Astrocyte (in vitro differentiated cells and primary cell): ENCODE measurements at regions not wholly inside any gene's neighbourhood (a gene's known extent, or its start where the extent isn't known, plus 50 kb on each side); places are given as distances from the start of the nearest gene placed in this dataset.

Source experiments
- DNase-seq: peaks from one replicate; pipeline ENCODE4 v3.0.0-alpha.2; 2010; ENCODE audit warnings: low read depth
- FAIRE-seq: peaks from 2 replicates; lab custom pipeline; 2011; peaks lifted over from hg19 to GRCh38; lab: Jason Lieb, UNC
- H2AFZ ChIP-seq: 2 replicates; pipeline ENCODE4 v1.6.0; 2012; ENCODE audit warnings: low read depth, low read length, inconsistent platforms
- H3K27ac ChIP-seq: 2 replicates; pipeline ENCODE4 v1.5.1; 2011; ENCODE audit warnings: low read depth, low read length, inconsistent platforms
- H3K27me3 ChIP-seq: 2 replicates; pipeline ENCODE4 v1.6.0; 2011; ENCODE audit warnings: low read length, inconsistent platforms; ENCODE audit not compliant: insufficient read depth
- H3K36me3 ChIP-seq: 2 replicates; pipeline ENCODE4 v1.5.1; 2011; ENCODE audit warnings: low read length, inconsistent platforms; ENCODE audit not compliant: insufficient read depth
- H3K4me1 ChIP-seq: 2 replicates; pipeline ENCODE4 v1.5.1; 2011; ENCODE audit warnings: low read length, inconsistent platforms; ENCODE audit not compliant: insufficient read depth
- H3K4me2 ChIP-seq: 2 replicates; pipeline ENCODE4 v1.6.0; 2012; ENCODE audit warnings: low read length, inconsistent platforms
- H3K4me3 ChIP-seq: 2 replicates; pipeline ENCODE4 v1.5.1; 2011; ENCODE audit warnings: low read depth, mild to moderate bottlenecking, low read length, inconsistent platforms; ENCODE audit not compliant: insufficient read depth
- H3K79me2 ChIP-seq: 2 replicates; pipeline ENCODE4 v1.6.0; 2012; ENCODE audit warnings: mild to moderate bottlenecking, low read length, inconsistent platforms; ENCODE audit not compliant: insufficient read depth
- H3K9ac ChIP-seq: 2 replicates; pipeline ENCODE4 v1.6.0; 2012; ENCODE audit warnings: mild to moderate bottlenecking, low read length, inconsistent platforms
- H3K9me3 ChIP-seq: 2 replicates; pipeline ENCODE4 v1.5.1; 2012; ENCODE audit warnings: low read depth, mild to moderate bottlenecking, low read length, inconsistent platforms; ENCODE audit not compliant: insufficient read depth
- H4K20me1 ChIP-seq: 2 replicates; pipeline ENCODE4 v1.6.0; 2012; ENCODE audit warnings: low read length, inconsistent platforms; ENCODE audit not compliant: insufficient read depth
- H3K27ac Mint-ChIP-seq: one replicate; pipeline ENCODE4 v1.8.0; 2021; ENCODE audit warnings: mild to moderate bottlenecking, mixed read lengths; ENCODE audit not compliant: unreplicated experiment
- H3K27me3 Mint-ChIP-seq: one replicate; pipeline ENCODE4 v1.8.0; 2021; ENCODE audit warnings: low read depth, mixed read lengths; ENCODE audit not compliant: unreplicated experiment
- H3K36me3 Mint-ChIP-seq: one replicate; pipeline ENCODE4 v1.8.0; 2021; ENCODE audit warnings: low read depth, mixed read lengths; ENCODE audit not compliant: unreplicated experiment
- H3K4me1 Mint-ChIP-seq: one replicate; pipeline ENCODE4 v1.8.0; 2021; ENCODE audit warnings: low read depth, mixed read lengths; ENCODE audit not compliant: unreplicated experiment
- H3K4me3 Mint-ChIP-seq: one replicate; pipeline ENCODE4 v1.8.0; 2021; ENCODE audit warnings: mild to moderate bottlenecking, moderate library complexity, mixed read lengths; ENCODE audit not compliant: unreplicated experiment
- H3K9me3 Mint-ChIP-seq: one replicate; pipeline ENCODE4 v1.8.0; 2021; ENCODE audit warnings: mild to moderate bottlenecking, mixed read lengths; ENCODE audit not compliant: unreplicated experiment
- EZH2 ChIP-seq: IDR thresholded peaks from 2 replicates; pipeline ENCODE4 v1.6.1; 2012; ENCODE audit warnings: mild to moderate bottlenecking, low read length, inconsistent platforms; ENCODE audit not compliant: insufficient read depth
- TF ChIP-seq, protein P1 (sequence below): IDR thresholded peaks from 2 replicates; pipeline ENCODE4 v1.5.1; 2011; ENCODE audit warnings: low read depth, mild to moderate bottlenecking, inconsistent platforms, low read length, moderate library complexity; ENCODE audit not compliant: insufficient read depth

DNA sequence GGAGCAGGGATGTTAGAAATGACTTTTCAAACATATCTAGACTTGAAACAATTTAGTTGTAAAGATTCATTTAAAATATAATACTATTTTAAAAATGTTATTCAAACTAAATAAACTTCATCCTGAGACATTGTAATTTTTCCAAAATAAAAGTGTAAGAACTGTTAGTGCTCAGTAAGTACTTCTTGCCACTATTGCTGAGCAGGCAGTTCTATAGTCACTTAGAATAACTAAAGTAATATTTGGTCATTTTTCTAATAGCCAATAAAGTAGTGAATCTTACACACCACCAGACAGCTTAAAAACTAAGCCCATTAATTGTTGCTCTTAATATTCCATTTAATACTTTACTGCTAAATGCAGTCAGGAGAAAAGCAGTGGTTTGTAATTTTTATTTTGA is 1120.0 kb upstream of the CDH10 start:
- no peaks in the 10 kb centered on the region for H3K36me3 Mint-ChIP-seq
- Histone ChIP-seq H3K79me2 (no peaks in the 10 kb centered on the region), H3K27me3 (no peaks in the 10 kb centered on the region), H3K9me3 (no peaks in the 10 kb centered on the region), H3K4me1 (no peaks in the 10 kb centered on the region), H4K20me1 (no peaks in the 10 kb centered on the region), H3K27ac (no peak overlapping the region), H3K4me3 (no peak overlapping the region), H3K9ac (no peak overlapping the region), H3K4me2 (no peak overlapping the region), H2AFZ (no peak overlapping the region), H3K36me3 (no peaks in the 10 kb centered on the region)
- no peak overlapping the region for H3K4me3 Mint-ChIP-seq
- DNase-seq, result no peak
- no peak overlapping the region for H3K27ac Mint-ChIP-seq
- FAIRE-seq, result no peak
- no peaks in the 10 kb centered on the region for H3K27me3 Mint-ChIP-seq
- peaks cover 4% of the 10 kb centered on the region for H3K4me1 Mint-ChIP-seq
- TF ChIP-seq, protein P1, sequence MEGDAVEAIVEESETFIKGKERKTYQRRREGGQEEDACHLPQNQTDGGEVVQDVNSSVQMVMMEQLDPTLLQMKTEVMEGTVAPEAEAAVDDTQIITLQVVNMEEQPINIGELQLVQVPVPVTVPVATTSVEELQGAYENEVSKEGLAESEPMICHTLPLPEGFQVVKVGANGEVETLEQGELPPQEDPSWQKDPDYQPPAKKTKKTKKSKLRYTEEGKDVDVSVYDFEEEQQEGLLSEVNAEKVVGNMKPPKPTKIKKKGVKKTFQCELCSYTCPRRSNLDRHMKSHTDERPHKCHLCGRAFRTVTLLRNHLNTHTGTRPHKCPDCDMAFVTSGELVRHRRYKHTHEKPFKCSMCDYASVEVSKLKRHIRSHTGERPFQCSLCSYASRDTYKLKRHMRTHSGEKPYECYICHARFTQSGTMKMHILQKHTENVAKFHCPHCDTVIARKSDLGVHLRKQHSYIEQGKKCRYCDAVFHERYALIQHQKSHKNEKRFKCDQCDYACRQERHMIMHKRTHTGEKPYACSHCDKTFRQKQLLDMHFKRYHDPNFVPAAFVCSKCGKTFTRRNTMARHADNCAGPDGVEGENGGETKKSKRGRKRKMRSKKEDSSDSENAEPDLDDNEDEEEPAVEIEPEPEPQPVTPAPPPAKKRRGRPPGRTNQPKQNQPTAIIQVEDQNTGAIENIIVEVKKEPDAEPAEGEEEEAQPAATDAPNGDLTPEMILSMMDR, result no peak
- TF ChIP-seq EZH2, result no peak
- no peaks in the 10 kb centered on the region for H3K9me3 Mint-ChIP-seq

DNA sequence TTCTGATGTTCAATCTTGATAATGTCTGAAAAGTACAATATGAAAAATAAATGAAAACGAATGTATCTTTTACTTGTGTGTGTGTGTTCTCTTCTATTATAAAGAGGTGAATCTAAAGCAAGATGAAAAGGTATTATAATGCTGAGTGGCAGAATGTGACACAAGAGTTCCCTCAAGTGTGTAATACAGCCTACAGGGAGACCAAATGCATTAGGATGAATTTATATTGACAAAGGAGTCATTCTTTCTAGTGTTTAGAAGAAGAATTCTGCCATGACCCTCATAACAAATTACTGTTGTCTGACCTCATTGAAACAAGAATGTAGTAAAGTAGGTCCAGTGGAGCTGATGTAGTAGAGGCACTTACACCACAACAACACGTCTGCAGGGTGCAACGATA is 1119.0 kb upstream of the CDH10 start:
- no peaks in the 10 kb centered on the region for H3K79me2 ChIP-seq
- H3K9ac ChIP-seq, result no peak overlapping the region
- no peak overlapping the region for H3K4me3 Mint-ChIP-seq
- H3K36me3 Mint-ChIP-seq, result no peaks in the 10 kb centered on the region
- FAIRE-seq, result no peak
- H3K27ac ChIP-seq, result no peak overlapping the region
- DNase-seq, result no peak
- no peak overlapping the region for H2AFZ ChIP-seq
- peaks cover 4% of the 10 kb centered on the region for H3K4me1 Mint-ChIP-seq
- no peak overlapping the region for H3K27ac Mint-ChIP-seq
- H3K36me3 ChIP-seq, result no peaks in the 10 kb centered on the region
- H3K9me3 Mint-ChIP-seq, result no peaks in the 10 kb centered on the region
- no peaks in the 10 kb centered on the region for H3K9me3 ChIP-seq
- H3K4me1 ChIP-seq, result no peaks in the 10 kb centered on the region
- H4K20me1 ChIP-seq, result no peaks in the 10 kb centered on the region
- H3K27me3 ChIP-seq, result no peaks in the 10 kb centered on the region
- no peaks in the 10 kb centered on the region for H3K27me3 Mint-ChIP-seq
- no peak overlapping the region for H3K4me2 ChIP-seq
- TF ChIP-seq, protein P1, result no peak
- TF ChIP-seq EZH2, result no peak
- no peak overlapping the region for H3K4me3 ChIP-seq

DNA sequence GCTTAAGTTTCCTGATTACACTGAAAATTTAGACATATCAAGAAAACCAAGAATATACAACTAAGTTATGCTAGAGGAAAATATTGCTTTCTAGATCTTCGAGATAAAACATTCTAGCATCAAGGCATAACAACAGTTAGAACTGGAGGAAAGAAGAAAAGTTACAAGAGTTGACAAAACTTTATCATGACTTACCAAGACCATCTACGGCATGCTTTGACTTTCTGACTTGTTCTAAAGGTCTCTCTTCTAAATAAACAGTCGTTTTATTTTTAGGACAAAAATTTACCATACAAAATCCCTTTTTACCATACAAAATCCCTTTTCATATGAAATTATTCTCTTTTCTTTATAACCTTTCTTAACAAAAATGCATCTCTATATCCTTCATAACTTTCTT is 1110.1 kb upstream of the CDH10 start:
- Histone ChIP-seq H3K9ac (no peak overlapping the region), H3K36me3 (no peaks in the 10 kb centered on the region), H3K27me3 (no peaks in the 10 kb centered on the region), H4K20me1 (no peaks in the 10 kb centered on the region), H2AFZ (no peak overlapping the region), H3K9me3 (peaks cover 3% of the 10 kb centered on the region), H3K4me2 (no peak overlapping the region), H3K79me2 (no peaks in the 10 kb centered on the region), H3K4me1 (no peaks in the 10 kb centered on the region), H3K4me3 (no peak overlapping the region), H3K27ac (no peak overlapping the region)
- no peak for DNase-seq
- H3K4me3 Mint-ChIP-seq, result no peak overlapping the region
- H3K4me1 Mint-ChIP-seq, result no peaks in the 10 kb centered on the region
- no peaks in the 10 kb centered on the region for H3K36me3 Mint-ChIP-seq
- FAIRE-seq, result no peak
- TF ChIP-seq, protein P1, result no peak
- no peak for TF ChIP-seq EZH2
- no peaks in the 10 kb centered on the region for H3K27me3 Mint-ChIP-seq
- H3K27ac Mint-ChIP-seq, result no peak overlapping the region
- H3K9me3 Mint-ChIP-seq, result peaks cover 8% of the 10 kb centered on the region
